GM12872 (cell line): ENCODE measurements at regions not wholly inside any gene's neighbourhood (a gene's known extent, or its start where the extent isn't known, plus 50 kb on each side); places are given as distances from the start of the nearest gene placed in this dataset.
A peak's percentile ranks its signal among the peaks of the same experiment; 100 is the strongest.

ENCODE experiments used
- TF ChIP-seq, protein P1 (sequence below): IDR thresholded peaks from 3 replicates; pipeline ENCODE4 v1.5.1; 2011; ENCODE audit warnings: low read depth, mild to moderate bottlenecking, low read length, moderate library complexity; ENCODE audit not compliant: insufficient read depth

DNA sequence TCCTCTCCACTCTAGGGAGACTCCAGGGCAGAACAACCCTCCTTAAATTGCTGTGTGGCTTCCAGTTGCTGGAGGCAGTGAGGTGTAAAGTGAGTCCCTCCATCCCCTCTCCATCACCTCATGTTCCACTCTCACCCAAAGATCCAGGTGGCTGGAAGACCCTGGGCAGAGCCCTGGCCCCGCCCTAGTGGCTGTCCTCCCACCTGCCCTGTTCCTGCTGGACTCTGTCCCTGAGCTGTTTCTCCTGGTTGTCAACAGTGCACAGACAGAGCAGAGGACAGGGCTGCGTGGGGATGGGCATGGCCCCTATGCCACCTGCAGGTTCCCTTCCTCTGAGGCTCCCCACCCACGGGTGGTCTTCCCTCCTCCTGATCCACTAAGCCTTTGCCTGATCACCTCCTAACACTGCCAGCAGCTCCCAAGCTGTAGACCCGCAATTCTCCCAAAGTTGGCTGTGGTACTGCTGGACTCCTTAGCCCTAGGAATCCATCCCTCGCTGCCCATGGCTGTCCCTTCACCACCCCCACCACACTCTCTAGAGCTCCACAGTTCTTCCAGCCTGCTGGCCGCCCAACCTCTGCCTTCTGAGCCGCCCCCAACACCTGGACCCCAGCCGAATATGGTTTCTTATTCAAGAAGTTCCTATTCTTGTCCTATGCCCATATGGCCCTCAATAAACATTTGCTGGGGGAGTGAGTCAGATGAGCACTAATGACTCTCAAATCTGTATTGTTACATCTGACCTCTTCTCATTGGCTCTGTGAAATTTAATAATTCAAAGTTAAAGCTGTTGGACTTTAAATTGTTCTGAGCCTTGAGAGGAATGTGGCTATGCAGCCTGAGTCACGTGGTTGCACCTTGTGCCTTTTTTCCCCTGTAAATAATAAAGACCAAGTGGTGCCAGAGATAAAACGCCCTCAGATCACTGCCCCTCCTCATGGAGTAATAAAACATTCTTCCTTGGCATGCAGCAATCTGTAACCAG, 260.0 kb upstream of the HS6ST1 start:
- TF ChIP-seq, protein P1, sequence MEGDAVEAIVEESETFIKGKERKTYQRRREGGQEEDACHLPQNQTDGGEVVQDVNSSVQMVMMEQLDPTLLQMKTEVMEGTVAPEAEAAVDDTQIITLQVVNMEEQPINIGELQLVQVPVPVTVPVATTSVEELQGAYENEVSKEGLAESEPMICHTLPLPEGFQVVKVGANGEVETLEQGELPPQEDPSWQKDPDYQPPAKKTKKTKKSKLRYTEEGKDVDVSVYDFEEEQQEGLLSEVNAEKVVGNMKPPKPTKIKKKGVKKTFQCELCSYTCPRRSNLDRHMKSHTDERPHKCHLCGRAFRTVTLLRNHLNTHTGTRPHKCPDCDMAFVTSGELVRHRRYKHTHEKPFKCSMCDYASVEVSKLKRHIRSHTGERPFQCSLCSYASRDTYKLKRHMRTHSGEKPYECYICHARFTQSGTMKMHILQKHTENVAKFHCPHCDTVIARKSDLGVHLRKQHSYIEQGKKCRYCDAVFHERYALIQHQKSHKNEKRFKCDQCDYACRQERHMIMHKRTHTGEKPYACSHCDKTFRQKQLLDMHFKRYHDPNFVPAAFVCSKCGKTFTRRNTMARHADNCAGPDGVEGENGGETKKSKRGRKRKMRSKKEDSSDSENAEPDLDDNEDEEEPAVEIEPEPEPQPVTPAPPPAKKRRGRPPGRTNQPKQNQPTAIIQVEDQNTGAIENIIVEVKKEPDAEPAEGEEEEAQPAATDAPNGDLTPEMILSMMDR = no peak

DNA sequence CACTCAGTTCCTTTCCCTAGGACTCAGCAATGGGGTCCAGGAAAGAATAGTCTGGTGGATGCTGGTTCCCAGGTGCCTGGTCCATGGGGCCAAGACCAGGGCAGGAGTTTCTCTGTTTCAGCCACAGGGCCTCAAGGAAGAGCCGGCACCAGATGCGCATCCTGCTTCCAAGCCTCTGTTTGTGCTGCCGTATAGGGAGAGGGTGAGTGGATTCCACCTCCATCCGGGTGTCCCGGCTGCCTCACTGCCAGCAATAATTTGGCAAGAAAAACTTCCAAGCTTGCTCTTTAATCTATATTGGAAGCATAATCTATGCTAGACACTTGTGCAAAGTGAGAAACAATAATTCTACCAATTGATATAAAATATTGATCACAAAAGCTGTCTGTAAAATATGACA, 261.2 kb upstream of the HS6ST1 start:
- TF ChIP-seq, protein P1 = no peak

DNA sequence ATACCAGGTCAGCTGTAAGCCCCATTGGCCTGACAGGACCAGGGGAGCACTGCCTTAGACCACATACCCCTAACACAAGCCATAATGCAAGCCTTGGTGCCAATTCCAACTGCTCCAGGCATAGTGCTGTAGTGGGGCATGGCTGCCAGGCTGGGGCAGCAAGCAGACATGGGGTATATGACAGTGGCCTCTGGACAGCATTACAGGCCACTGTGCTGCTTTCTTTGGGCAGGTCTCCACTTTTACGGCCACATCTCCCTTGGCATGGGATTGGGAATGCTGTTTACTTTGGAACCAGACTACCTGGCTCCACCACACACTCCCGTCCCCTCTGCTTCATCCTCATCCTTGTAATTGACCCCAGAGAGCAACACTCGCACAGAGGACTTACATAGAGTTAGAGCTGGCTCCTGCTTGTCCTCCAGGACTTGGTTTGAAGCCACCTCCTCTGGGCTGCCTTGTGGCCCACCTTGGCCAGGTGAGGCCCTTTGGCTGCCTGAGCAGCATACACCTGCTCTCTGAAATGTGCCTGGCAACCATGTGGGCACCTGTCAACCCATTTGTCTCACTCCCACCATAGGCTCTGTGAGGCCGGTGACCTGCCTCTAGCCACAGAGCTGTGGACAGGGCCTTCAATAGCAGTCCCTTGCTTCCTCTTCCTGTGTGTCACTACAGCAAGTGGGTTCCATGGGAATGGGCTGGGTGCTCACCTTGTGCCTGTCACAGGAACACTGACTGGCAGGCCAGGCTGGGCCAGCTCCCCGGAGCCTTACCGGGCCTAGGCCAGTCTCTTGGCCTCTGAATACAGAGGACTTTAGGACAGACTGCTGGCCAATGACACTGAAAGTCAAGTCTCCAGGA, 262.6 kb upstream of the HS6ST1 start:
- TF ChIP-seq, protein P1 = no peak

DNA sequence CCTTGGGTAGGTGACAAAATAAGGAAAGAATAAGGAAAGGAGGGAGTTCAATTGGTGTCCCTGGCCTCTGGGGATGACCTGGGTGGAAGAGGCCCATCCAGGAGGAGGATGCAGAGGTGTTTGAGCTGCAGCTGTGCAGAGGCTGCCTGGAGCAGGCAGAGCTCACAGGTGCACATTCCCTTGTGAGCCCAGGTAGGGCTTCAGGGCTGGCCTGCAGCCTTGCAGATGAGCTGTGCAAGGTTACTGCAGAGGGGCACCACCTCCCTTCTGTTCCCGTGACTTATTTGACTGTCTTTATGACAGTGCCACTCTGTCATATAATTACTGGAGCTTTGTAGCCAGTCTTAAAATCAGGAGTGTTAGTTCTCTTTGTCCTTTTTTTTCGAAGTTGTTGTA, 263.2 kb upstream of the HS6ST1 start:
- TF ChIP-seq, protein P1 = no peak

DNA sequence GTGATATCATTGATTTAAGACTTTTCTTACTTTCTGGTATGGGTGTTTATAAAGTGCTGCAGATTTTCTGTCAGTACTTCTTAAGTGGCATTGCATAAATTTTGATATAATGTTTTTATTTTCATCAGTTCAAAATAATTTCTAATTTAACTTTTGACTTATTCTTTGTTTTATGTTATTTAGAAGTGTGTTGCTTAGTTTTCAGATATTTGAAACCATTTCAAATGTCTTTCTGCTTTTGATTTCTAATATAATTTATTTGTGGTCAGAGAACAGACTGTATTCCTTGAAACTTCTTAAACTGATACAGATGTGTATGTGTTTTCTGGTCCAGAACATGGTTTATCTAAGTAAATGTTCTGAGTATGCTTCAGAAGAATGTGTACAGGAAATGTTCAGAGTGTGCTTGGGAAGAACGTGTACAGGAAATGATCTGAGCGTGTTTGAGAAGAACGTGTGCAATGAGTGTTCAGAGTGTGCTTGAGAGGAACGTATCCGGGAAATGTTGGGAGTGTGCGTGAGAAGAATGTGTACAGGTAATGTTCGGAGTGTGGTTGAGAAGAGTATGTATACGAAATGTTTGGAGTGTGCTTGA, 265.7 kb upstream of the HS6ST1 start:
- TF ChIP-seq, protein P1 = no peak

DNA sequence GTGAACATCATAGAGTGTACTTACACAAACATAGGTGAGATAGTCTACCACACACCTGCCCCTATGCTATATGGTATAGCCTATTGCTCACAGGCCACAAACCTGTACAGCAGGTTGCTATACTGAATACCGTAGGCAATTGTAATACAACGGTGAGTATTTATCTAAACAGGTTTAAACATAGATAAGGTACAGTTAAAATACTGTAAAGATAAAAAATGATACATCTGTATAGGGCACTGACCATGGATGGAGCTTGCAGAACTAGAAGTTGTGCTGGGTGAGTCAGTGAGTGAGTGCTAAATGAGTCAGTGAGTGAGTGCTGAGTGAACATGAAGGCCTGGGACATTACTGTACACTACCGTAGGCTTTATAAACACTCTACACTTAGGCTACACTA, 267.0 kb upstream of the HS6ST1 start:
- TF ChIP-seq, protein P1 = no peak

DNA sequence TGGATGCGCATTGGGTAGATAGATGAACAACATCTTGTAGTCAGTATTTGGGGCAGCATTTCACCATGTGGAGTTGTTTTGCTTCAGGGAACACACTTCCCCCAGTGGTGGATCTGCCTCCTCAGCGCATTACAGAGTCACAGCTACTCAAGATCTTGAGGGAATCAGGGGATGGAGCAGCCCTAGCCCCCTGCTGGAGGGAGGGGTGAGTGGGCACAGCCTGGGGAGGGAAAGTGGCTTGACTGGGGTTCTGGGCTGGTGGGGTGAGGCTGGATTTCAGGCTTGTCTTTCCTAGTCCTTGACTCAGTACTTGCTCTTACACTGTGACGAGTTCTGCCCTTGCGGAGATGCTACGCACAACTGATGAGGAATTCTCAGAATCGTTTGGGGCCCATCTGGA, 271.0 kb upstream of the HS6ST1 start:
- TF ChIP-seq, protein P1 = peak; percentile 13; the same call in 1 of the 3 replicates
